GM12873 (cell line): ENCODE measurements at regions not wholly inside any gene's neighbourhood (a gene's known extent, or its start where the extent isn't known, plus 50 kb on each side); places are given as distances from the start of the nearest gene placed in this dataset.

Experiments used
- TF ChIP-seq, protein P1 (sequence below): IDR thresholded peaks from 2 replicates; pipeline ENCODE4 v1.5.1; 2012; ENCODE audit warnings: low read depth, mild to moderate bottlenecking, moderate library complexity, low read length, control low read depth; ENCODE audit not compliant: insufficient read depth; ENCODE audit errors: missing control alignments

GRCh38 chr11:11779975-11780374 lies 61.8 kb upstream of the USP47 start:
- TF ChIP-seq, protein P1, sequence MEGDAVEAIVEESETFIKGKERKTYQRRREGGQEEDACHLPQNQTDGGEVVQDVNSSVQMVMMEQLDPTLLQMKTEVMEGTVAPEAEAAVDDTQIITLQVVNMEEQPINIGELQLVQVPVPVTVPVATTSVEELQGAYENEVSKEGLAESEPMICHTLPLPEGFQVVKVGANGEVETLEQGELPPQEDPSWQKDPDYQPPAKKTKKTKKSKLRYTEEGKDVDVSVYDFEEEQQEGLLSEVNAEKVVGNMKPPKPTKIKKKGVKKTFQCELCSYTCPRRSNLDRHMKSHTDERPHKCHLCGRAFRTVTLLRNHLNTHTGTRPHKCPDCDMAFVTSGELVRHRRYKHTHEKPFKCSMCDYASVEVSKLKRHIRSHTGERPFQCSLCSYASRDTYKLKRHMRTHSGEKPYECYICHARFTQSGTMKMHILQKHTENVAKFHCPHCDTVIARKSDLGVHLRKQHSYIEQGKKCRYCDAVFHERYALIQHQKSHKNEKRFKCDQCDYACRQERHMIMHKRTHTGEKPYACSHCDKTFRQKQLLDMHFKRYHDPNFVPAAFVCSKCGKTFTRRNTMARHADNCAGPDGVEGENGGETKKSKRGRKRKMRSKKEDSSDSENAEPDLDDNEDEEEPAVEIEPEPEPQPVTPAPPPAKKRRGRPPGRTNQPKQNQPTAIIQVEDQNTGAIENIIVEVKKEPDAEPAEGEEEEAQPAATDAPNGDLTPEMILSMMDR: no peak

DNA sequence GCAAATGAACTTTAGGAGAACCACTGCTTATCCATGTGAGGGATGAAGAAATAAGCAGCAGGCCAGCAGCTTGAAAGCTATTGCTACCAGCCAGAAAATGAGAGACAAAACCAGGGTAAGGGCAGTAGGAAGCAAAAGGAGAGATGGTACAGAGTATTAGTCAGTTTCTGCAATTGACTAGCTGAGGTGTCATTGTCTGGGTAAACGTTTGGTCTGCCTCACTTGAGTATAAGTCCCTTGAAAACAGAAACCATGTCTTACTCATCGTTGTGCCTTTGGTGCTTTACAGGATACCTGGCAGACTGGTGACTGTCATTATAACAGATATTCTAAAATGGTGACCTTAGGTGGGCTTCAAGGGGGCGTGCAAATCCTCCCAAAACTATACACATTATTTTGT lies 63.9 kb upstream of the USP47 start:
- TF ChIP-seq, protein P1: no peak

- TF ChIP-seq, protein P1: no peak
Measured at GRCh38 chr11:11776714-11777113, 65.1 kb upstream of the USP47 start.

GRCh38 chr11:11774928-11775327 lies 66.8 kb upstream of the USP47 start:
- TF ChIP-seq, protein P1: no peak

GRCh38 chr11:11772865-11773515 lies 68.8 kb upstream of the USP47 start:
- TF ChIP-seq, protein P1: no peak

GRCh38 chr11:11770921-11771486 lies 70.8 kb upstream of the USP47 start:
- TF ChIP-seq, protein P1: no peak

- TF ChIP-seq, protein P1: no peak
Measured at GRCh38 chr11:11770296-11770695, 71.5 kb upstream of the USP47 start.
